ENCODE measurements at regions not wholly inside any gene's neighbourhood (a gene's known extent, or its start where the extent isn't known, plus 50 kb on each side); places are given as distances from the start of the nearest gene placed in this dataset.
"Not testable (repeated sequence)": the region's sequence is repeated elsewhere in the genome, so short reads cannot be mapped to it uniquely, and the experiment has no call there.

- Histone ChIP-seq H3K4me1 (peaks cover 16% of the 10 kb centered on the region), H3K4me3 (no peak overlapping the region), H3K9me3 (replicated peaks) (no peaks in the 10 kb centered on the region), H3K27ac (peak overlapping the region; percentile 25), H3K27me3 (no peaks in the 10 kb centered on the region), H3K36me3 (no peaks in the 10 kb centered on the region)
- DNase-seq, result peak; percentile 20 to 37
These were observed 593.7 kb upstream of the LUZP2 start for GRCh38 chr11:23903044-23903704.

- Histone ChIP-seq H3K4me3 (no peak overlapping the region), H3K36me3 (no peaks in the 10 kb centered on the region), H3K27ac (no peak overlapping the region), H3K4me1 (no peaks in the 10 kb centered on the region; the same call in none of the 2 replicates), H3K27me3 (no peaks in the 10 kb centered on the region), H3K9me3 (replicated peaks) (no peaks in the 10 kb centered on the region)
- no peak for DNase-seq
These were observed 577.4 kb upstream of the LUZP2 start for GRCh38 chr11:23919455-23919854.

GRCh38 chr11:23923357-23923756 is 573.5 kb upstream of the LUZP2 start:
- no peak for DNase-seq
- Histone ChIP-seq H3K4me1 (no peaks in the 10 kb centered on the region; the same call in none of the 2 replicates), H3K9me3 (replicated peaks) (no peaks in the 10 kb centered on the region), H3K36me3 (no peaks in the 10 kb centered on the region), H3K27me3 (no peaks in the 10 kb centered on the region), H3K27ac (no peak overlapping the region), H3K4me3 (no peak overlapping the region)

GRCh38 chr11:23924226-23924625 is 572.6 kb upstream of the LUZP2 start:
- H3K4me1 ChIP-seq, result no peaks in the 10 kb centered on the region; the same call in 1 of the 2 replicates
- DNase-seq, result peak; percentile 59 to 77
- H3K4me3 ChIP-seq, result no peak overlapping the region
- no peaks in the 10 kb centered on the region for H3K27me3 ChIP-seq
- H3K36me3 ChIP-seq, result no peaks in the 10 kb centered on the region
- no peak overlapping the region for H3K27ac ChIP-seq
- no peaks in the 10 kb centered on the region for H3K9me3 ChIP-seq (replicated peaks)

- no peaks in the 10 kb centered on the region for H3K36me3 ChIP-seq
- no peak for DNase-seq
- H3K27ac ChIP-seq, result no peak overlapping the region
- no peaks in the 10 kb centered on the region for H3K27me3 ChIP-seq
- H3K4me1 ChIP-seq, result no peaks in the 10 kb centered on the region
- no peak overlapping the region for H3K4me3 ChIP-seq
- 0 out of 2 replicates have a peak, but pooled peaks cover 2% of the 10 kb centered on the region for H3K9me3 ChIP-seq (replicated peaks)
These were observed 565.4 kb upstream of the LUZP2 start for GRCh38 chr11:23931443-23931842.

- no peaks in the 10 kb centered on the region for H3K27me3 ChIP-seq
- no peaks in the 10 kb centered on the region for H3K4me1 ChIP-seq
- no peak overlapping the region for H3K27ac ChIP-seq
- H3K9me3 ChIP-seq (replicated peaks), result 0 out of 2 replicates have a peak, but pooled peaks cover 2% of the 10 kb centered on the region
- H3K4me3 ChIP-seq, result no peak overlapping the region
- no peaks in the 10 kb centered on the region for H3K36me3 ChIP-seq
- no peak for DNase-seq
These were observed 564.4 kb upstream of the LUZP2 start for GRCh38 chr11:23932485-23932898.

- H3K36me3 ChIP-seq, result no peaks in the 10 kb centered on the region
- no peaks in the 10 kb centered on the region for H3K4me1 ChIP-seq
- no peak overlapping the region for H3K27ac ChIP-seq
- no peak overlapping the region for H3K4me3 ChIP-seq
- DNase-seq, result no peak
- H3K27me3 ChIP-seq, result no peaks in the 10 kb centered on the region
- H3K9me3 ChIP-seq (replicated peaks), result 0 out of 2 replicates have a peak, but pooled peaks cover 2% of the 10 kb centered on the region
These were observed 563.1 kb upstream of the LUZP2 start for GRCh38 chr11:23933721-23934120.

GRCh38 chr11:23934671-23935270 is 562.1 kb upstream of the LUZP2 start:
- DNase-seq; H3K27me3 ChIP-seq; H3K4me3 ChIP-seq; H3K27ac ChIP-seq; H3K9me3 ChIP-seq (replicated peaks); H3K36me3 ChIP-seq; H3K4me1 ChIP-seq: not testable (repeated sequence)

GRCh38 chr11:23942117-23942815 is 554.6 kb upstream of the LUZP2 start:
- not testable (repeated sequence) for H3K9me3 ChIP-seq (replicated peaks); H3K4me1 ChIP-seq; H3K27ac ChIP-seq; H3K4me3 ChIP-seq; H3K36me3 ChIP-seq; H3K27me3 ChIP-seq; DNase-seq

GRCh38 chr11:23944923-23945322 is 551.9 kb upstream of the LUZP2 start:
- DNase-seq, result no peak
- H3K36me3 ChIP-seq, result no peaks in the 10 kb centered on the region
- no peaks in the 10 kb centered on the region; the same call in 1 of the 2 replicates for H3K4me1 ChIP-seq
- no peaks in the 10 kb centered on the region for H3K9me3 ChIP-seq (replicated peaks)
- no peak overlapping the region for H3K27ac ChIP-seq
- H3K4me3 ChIP-seq, result no peak overlapping the region
- no peaks in the 10 kb centered on the region for H3K27me3 ChIP-seq

GRCh38 chr11:23947883-23948282 is 549.0 kb upstream of the LUZP2 start:
- DNase-seq, result no peak

GRCh38 chr11:23948851-23949250 is 548.0 kb upstream of the LUZP2 start:
- no peak for DNase-seq
- Histone ChIP-seq H3K4me3 (no peak overlapping the region), H3K9me3 (replicated peaks) (no peaks in the 10 kb centered on the region), H3K27me3 (no peaks in the 10 kb centered on the region), H3K27ac (no peak overlapping the region), H3K36me3 (no peaks in the 10 kb centered on the region), H3K4me1 (no peaks in the 10 kb centered on the region; the same call in 1 of the 2 replicates)

More at GRCh38 chr11:23947883-23948282, 549.0 kb upstream of the LUZP2 start:
- H3K36me3 ChIP-seq, result no peaks in the 10 kb centered on the region
- H3K4me3 ChIP-seq, result no peak overlapping the region
- H3K4me1 ChIP-seq, result no peaks in the 10 kb centered on the region; the same call in 1 of the 2 replicates
- H3K9me3 ChIP-seq (replicated peaks), result no peaks in the 10 kb centered on the region
- H3K27me3 ChIP-seq, result no peaks in the 10 kb centered on the region
- no peak overlapping the region for H3K27ac ChIP-seq

- H3K4me3 ChIP-seq, result no peak overlapping the region
- DNase-seq, result no peak
- H3K36me3 ChIP-seq, result no peaks in the 10 kb centered on the region
- no peak overlapping the region for H3K27ac ChIP-seq
- H3K4me1 ChIP-seq, result no peaks in the 10 kb centered on the region
- H3K27me3 ChIP-seq, result no peaks in the 10 kb centered on the region
- H3K9me3 ChIP-seq (replicated peaks), result no peaks in the 10 kb centered on the region
These were observed 542.7 kb upstream of the LUZP2 start for GRCh38 chr11:23953951-23954710.

GRCh38 chr11:23954730-23955129 is 542.1 kb upstream of the LUZP2 start:
- DNase-seq, result no peak

More at GRCh38 chr11:23954730-23955129, 542.1 kb upstream of the LUZP2 start:
- no peaks in the 10 kb centered on the region for H3K36me3 ChIP-seq
- no peaks in the 10 kb centered on the region for H3K9me3 ChIP-seq (replicated peaks)
- H3K4me1 ChIP-seq, result no peaks in the 10 kb centered on the region
- H3K4me3 ChIP-seq, result no peak overlapping the region
- no peaks in the 10 kb centered on the region; the same call in 1 of the 2 replicates for H3K27me3 ChIP-seq
- no peak overlapping the region for H3K27ac ChIP-seq
